ENCODE measurements at regions not wholly inside any gene's neighbourhood (a gene's known extent, or its start where the extent isn't known, plus 50 kb on each side); places are given as distances from the start of the nearest gene placed in this dataset.

DNA sequence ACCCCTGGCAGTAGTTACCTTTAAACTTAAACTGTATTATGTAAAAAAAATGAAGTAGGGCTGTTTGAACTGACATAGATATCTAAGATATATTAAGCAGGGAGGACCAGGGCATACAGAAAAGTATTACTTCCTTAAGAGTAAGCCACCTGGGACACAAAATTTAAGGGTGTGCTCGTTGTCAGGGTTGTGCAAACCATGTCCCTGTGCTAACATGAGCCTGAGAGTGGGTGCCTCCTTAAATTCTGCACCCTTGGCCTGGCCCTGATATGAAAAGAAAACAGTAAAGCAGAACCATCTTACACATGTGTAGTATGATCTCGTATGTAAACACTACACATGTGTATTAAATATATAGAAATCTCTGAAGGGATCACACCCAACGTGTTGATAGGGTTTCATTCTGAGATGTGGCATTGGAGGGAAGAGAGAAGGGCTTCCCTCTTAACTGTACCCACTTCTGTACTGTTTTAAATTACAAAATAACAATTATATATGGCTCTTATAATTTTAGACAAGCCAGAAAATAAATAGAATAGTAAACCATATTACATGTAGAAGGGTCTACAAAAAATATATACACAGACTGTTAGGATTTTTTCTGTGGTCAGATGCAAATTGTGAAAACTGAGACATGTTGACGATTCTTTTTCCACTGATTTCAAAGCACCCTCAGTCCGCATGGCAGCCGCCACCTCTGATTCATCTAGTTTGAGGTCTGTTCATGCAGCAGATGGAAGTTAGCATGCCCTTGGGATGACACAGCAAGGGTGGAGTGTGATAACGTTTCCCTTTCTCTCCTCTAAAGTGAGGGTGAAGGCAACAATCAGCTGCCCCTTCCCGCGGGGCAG lies 400.8 kb upstream of the PROK2 start:
- no peak for DNase-seq (ENCODE audit: low read depth)
- TF ChIP-seq, protein P1, sequence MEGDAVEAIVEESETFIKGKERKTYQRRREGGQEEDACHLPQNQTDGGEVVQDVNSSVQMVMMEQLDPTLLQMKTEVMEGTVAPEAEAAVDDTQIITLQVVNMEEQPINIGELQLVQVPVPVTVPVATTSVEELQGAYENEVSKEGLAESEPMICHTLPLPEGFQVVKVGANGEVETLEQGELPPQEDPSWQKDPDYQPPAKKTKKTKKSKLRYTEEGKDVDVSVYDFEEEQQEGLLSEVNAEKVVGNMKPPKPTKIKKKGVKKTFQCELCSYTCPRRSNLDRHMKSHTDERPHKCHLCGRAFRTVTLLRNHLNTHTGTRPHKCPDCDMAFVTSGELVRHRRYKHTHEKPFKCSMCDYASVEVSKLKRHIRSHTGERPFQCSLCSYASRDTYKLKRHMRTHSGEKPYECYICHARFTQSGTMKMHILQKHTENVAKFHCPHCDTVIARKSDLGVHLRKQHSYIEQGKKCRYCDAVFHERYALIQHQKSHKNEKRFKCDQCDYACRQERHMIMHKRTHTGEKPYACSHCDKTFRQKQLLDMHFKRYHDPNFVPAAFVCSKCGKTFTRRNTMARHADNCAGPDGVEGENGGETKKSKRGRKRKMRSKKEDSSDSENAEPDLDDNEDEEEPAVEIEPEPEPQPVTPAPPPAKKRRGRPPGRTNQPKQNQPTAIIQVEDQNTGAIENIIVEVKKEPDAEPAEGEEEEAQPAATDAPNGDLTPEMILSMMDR (conservative IDR thresholded peaks at IDR 0.05; ENCODE audit: low read depth, low read length): no peak
- no peak overlapping the region for H3K4me3 ChIP-seq (ENCODE audit: low read depth, low read length)

DNA sequence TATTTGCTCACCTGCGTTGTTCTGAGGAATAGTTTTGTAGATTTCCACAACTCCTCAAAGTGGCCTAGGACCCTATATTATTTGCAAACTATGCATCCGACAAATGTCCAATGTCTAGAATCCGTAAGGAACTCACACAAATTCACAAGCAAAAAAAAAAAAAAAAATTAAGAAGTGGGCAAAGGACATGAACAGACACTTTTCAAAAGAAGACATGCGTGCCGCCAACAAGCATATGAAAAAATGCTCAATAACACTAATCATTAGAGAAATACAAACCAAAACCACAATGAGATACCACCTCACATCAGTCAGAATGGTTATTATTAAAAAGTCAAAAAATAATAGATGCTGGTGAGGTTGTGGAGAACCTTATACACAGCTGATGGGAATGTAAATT lies 398.5 kb upstream of the PROK2 start:
- TF ChIP-seq, protein P1 (conservative IDR thresholded peaks at IDR 0.05; ENCODE audit: low read depth, low read length): no peak
- DNase-seq (ENCODE audit: low read depth): no peak

DNA sequence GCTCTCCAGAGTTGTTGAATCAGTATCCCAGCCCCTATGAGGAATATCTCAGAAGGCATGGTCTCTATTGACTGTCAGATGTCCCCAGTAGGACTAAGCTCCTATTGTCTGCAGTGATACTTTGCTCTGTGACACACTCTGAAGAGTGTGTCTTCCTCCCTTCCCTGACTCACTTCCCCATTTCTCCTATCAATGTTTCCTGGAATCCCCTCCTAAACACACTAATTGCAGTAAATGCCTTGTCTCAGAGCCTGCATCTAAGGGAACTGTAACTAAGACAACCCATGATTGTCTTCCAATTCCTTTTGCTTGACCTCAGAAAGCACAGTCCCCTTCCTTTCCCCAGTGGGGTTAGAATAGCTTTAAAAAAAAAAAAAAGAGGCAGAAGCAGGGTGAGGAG lies 397.3 kb upstream of the PROK2 start:
- TF ChIP-seq, protein P1 (conservative IDR thresholded peaks at IDR 0.05; ENCODE audit: low read depth, low read length): no peak
- H3K4me3 ChIP-seq (ENCODE audit: low read depth, low read length): no peak overlapping the region
- no peak for DNase-seq (ENCODE audit: low read depth)

More for the DNA sequence above, 398.5 kb upstream of the PROK2 start:
- H3K4me3 ChIP-seq (ENCODE audit: low read depth, low read length): no peak overlapping the region

DNA sequence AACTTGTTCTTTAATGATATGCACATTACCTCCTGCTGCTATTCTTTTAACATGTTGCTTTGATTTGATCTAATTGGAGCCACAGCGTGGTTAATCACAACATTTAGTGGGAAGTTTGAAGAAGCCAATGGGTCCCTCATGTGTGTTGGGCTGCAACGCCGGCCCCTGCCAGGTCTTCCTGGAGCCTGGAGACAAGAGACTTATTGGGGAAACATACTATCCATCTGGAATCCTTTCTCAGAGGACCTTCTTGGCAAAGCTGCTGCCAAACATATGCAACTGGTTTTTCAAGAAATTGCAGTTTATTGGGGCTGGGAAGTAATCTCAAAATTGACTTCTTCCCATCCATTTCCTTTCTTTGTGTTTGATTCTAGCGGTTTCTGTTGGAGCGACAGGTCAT lies 396.3 kb upstream of the PROK2 start:
- no peak for DNase-seq (ENCODE audit: low read depth)
- TF ChIP-seq, protein P1 (conservative IDR thresholded peaks at IDR 0.05; ENCODE audit: low read depth, low read length): no peak
- no peak overlapping the region for H3K4me3 ChIP-seq (ENCODE audit: low read depth, low read length)

DNA sequence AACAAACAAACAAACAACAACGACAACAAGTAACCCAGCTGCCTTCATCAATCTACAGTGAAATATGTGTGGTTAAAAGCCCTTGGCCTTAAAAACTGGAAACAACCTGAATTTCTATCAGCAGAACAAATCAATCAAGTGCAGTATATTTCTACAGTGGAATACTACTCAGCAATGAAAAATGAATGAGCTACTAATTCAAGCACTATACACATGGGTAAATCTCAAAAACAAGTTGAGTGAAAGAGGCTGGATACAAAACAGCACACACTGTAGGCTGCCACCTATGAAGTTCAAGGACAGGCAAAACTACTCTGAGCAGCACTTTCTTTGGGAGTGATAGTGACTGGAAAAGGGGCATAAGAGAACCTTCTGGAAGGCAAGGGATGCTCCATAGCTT lies 395.5 kb upstream of the PROK2 start:
- TF ChIP-seq, protein P1 (conservative IDR thresholded peaks at IDR 0.05; ENCODE audit: low read depth, low read length): no peak
- no peak overlapping the region for H3K4me3 ChIP-seq (ENCODE audit: low read depth, low read length)
- DNase-seq (ENCODE audit: low read depth): no peak

DNA sequence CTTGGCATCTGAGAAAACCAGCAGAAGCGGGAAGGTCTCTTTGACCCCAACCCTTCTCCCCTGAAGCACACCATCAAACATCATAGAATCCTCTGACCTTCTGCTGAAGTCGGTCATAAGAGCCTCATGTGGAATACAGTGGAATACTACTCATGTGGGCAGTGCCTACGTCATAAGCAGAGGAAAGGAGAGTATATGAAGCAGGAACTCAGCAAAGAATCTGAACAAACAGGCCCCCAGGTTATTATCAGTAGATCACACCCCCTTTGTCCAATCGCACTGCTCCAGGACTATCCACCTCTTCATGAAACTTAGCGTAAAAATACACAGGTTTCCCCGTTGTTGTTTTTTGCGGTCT lies 394.1 kb upstream of the PROK2 start:
- DNase-seq (ENCODE audit: low read depth): no peak
- no peak overlapping the region for H3K4me3 ChIP-seq (ENCODE audit: low read depth, low read length)
- TF ChIP-seq, protein P1 (conservative IDR thresholded peaks at IDR 0.05; ENCODE audit: low read depth, low read length): no peak
